ENCODE measurements at regions not wholly inside any gene's neighbourhood (a gene's known extent, or its start where the extent isn't known, plus 50 kb on each side); places are given as distances from the start of the nearest gene placed in this dataset.

GRCh38 chr4:136489101-136489500 lies 1043.2 kb downstream of the PCDH18 start:
- H3K36me3 ChIP-seq = no peaks in the 10 kb centered on the region
- no peaks in the 10 kb centered on the region for H3K27me3 ChIP-seq
- TF ChIP-seq POLR2A (IDR thresholded peaks at IDR 0.05) = no peak
- TF ChIP-seq, protein P1, sequence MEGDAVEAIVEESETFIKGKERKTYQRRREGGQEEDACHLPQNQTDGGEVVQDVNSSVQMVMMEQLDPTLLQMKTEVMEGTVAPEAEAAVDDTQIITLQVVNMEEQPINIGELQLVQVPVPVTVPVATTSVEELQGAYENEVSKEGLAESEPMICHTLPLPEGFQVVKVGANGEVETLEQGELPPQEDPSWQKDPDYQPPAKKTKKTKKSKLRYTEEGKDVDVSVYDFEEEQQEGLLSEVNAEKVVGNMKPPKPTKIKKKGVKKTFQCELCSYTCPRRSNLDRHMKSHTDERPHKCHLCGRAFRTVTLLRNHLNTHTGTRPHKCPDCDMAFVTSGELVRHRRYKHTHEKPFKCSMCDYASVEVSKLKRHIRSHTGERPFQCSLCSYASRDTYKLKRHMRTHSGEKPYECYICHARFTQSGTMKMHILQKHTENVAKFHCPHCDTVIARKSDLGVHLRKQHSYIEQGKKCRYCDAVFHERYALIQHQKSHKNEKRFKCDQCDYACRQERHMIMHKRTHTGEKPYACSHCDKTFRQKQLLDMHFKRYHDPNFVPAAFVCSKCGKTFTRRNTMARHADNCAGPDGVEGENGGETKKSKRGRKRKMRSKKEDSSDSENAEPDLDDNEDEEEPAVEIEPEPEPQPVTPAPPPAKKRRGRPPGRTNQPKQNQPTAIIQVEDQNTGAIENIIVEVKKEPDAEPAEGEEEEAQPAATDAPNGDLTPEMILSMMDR (IDR thresholded peaks at IDR 0.05) = no peak
- no peak overlapping the region for H3K4me3 ChIP-seq
- H3K4me1 ChIP-seq = no peaks in the 10 kb centered on the region
- DNase-seq = no peak
- no peaks in the 10 kb centered on the region for H3K9me3 ChIP-seq
- no peak overlapping the region for H3K27ac ChIP-seq
- intact Hi-C loops (cut with DNase I; ENCODE audit: low total_unique reads) = no loop called here

DNA sequence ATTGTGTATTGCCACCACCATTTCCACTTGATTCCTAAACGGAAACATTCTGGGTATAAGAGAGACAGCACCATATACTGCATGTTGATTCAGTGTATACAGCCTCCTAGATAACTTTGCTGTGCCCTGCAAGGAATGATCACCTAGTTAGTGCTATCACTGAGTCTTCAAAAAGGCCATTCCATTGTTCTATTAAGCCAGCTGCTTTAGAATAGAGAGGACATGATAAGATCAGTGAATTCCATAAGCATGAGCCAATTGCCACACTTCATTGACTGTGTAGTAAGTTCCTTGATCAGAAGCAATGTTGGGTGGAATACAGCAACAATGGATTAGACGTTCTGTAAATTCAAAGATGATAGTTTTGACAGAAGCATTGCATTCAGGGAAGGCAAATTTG lies 1047.3 kb downstream of the PCDH18 start:
- intact Hi-C loops (cut with DNase I; ENCODE audit: low total_unique reads) = no loop called here
- H3K36me3 ChIP-seq = no peaks in the 10 kb centered on the region
- no peak for DNase-seq
- H3K4me1 ChIP-seq = no peaks in the 10 kb centered on the region
- TF ChIP-seq, protein P1 (IDR thresholded peaks at IDR 0.05) = no peak
- TF ChIP-seq POLR2A (IDR thresholded peaks at IDR 0.05) = no peak
- no peak overlapping the region for H3K4me3 ChIP-seq
- no peaks in the 10 kb centered on the region for H3K9me3 ChIP-seq
- H3K27ac ChIP-seq = no peak overlapping the region
- no peaks in the 10 kb centered on the region for H3K27me3 ChIP-seq

DNA sequence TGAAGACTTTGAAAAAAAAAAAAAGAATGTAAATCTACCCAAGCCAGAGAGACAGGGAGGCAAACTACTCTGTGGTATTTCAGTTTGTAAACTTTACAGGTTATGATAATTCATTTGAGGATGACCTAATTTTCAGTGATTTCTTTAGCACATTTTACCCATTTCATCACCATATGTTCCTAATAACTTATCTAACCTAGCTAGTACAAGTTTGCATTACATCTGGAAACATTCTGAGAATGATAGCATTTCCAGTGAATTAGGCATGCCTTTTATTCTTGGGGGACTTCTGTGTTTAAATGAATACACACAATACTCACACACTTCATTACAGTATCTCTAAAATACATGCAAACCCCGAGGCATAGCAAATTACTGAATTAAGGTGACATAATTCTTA lies 1055.5 kb downstream of the PCDH18 start:
- no peak overlapping the region for H3K27ac ChIP-seq
- H3K9me3 ChIP-seq = no peaks in the 10 kb centered on the region
- no peaks in the 10 kb centered on the region for H3K4me1 ChIP-seq
- no peaks in the 10 kb centered on the region for H3K36me3 ChIP-seq
- H3K27me3 ChIP-seq = no peaks in the 10 kb centered on the region
- TF ChIP-seq POLR2A (IDR thresholded peaks at IDR 0.05) = no peak
- TF ChIP-seq, protein P1 (IDR thresholded peaks at IDR 0.05) = no peak
- intact Hi-C loops (cut with DNase I; ENCODE audit: low total_unique reads) = no loop called here
- no peak overlapping the region for H3K4me3 ChIP-seq
- DNase-seq = no peak

DNA sequence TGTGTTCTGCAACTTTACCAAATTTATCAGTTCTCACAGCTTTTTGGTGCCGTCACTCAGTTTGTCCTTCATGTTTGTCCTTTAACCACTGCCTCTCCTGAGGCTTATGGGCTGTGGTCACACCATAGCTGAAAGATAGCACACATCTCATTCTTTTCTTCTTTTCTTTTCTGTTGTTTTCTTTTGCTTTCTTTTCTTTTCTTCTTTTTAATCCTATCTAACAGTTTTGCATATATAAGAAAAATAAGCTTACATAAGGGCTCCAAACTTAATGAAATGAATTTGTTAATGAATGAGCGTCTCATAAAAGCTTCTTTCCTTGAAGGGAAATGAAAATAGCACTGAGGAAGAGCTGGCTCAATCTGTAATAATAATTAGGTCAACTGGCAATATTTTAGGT lies 1061.2 kb downstream of the PCDH18 start:
- H3K27ac ChIP-seq = no peak overlapping the region
- no peaks in the 10 kb centered on the region for H3K36me3 ChIP-seq
- intact Hi-C loops (cut with DNase I; ENCODE audit: low total_unique reads) = no loop called here
- H3K27me3 ChIP-seq = no peaks in the 10 kb centered on the region
- DNase-seq = no peak
- no peak overlapping the region for H3K4me3 ChIP-seq
- TF ChIP-seq POLR2A (IDR thresholded peaks at IDR 0.05) = no peak
- TF ChIP-seq, protein P1 (IDR thresholded peaks at IDR 0.05) = no peak
- H3K4me1 ChIP-seq = no peaks in the 10 kb centered on the region
- no peaks in the 10 kb centered on the region for H3K9me3 ChIP-seq

GRCh38 chr4:136465691-136466090 lies 1066.6 kb downstream of the PCDH18 start:
- no peak for DNase-seq
- no peaks in the 10 kb centered on the region for H3K4me1 ChIP-seq
- no peak overlapping the region for H3K27ac ChIP-seq
- no peaks in the 10 kb centered on the region for H3K27me3 ChIP-seq
- no peaks in the 10 kb centered on the region for H3K36me3 ChIP-seq
- H3K4me3 ChIP-seq = no peak overlapping the region
- intact Hi-C loops (cut with DNase I; ENCODE audit: low total_unique reads) = no loop called here
- TF ChIP-seq, protein P1 (IDR thresholded peaks at IDR 0.05) = no peak
- TF ChIP-seq POLR2A (IDR thresholded peaks at IDR 0.05) = no peak
- no peaks in the 10 kb centered on the region for H3K9me3 ChIP-seq
